Fibroblast of lung (primary cell): ENCODE measurements at regions not wholly inside any gene's neighbourhood (a gene's known extent, or its start where the extent isn't known, plus 50 kb on each side); places are given as distances from the start of the nearest gene placed in this dataset.

Experiments
- DNase-seq, 2 donors: peaks; one replicate each; pipeline versions ENCODE4 v3.0.0 to v3.0.0-alpha.2; 2010; ENCODE audit warnings: low read depth in 2 of 2
- H2AFZ ChIP-seq: 2 replicates; pipeline ENCODE4 v1.5.1; 2012; ENCODE audit warnings: low read length, control low read depth, inconsistent platforms
- H3K27ac ChIP-seq: 2 replicates; pipeline ENCODE4 v1.5.1; 2011; ENCODE audit warnings: low read length, control low read depth; ENCODE audit not compliant: insufficient read depth
- H3K27me3 ChIP-seq: 2 replicates; pipeline ENCODE4 v1.5.1; 2011; ENCODE audit warnings: mild to moderate bottlenecking, low read length; ENCODE audit not compliant: control insufficient read depth, insufficient read depth
- H3K36me3 ChIP-seq: 2 replicates; pipeline ENCODE4 v1.5.1; 2011; ENCODE audit warnings: low read length; ENCODE audit not compliant: control insufficient read depth, insufficient read depth
- H3K4me1 ChIP-seq: 2 replicates; pipeline ENCODE4 v1.5.1; 2011; ENCODE audit warnings: low read length; ENCODE audit not compliant: control insufficient read depth, insufficient read depth; ENCODE audit errors: extremely low read depth
- H3K4me2 ChIP-seq: 2 replicates; pipeline ENCODE4 v1.5.1; 2011; ENCODE audit warnings: low read length, control low read depth; ENCODE audit not compliant: insufficient read depth; ENCODE audit errors: extremely low read depth
- H3K4me3 ChIP-seq, 4 experiments: fragments of 200-600 bp in 1 of 4; sonication (generic) in 1 of 4; replicated peaks in 1 of 4; 2 replicates each; pipeline ENCODE4 v1.5.1; 2011 to 2016; ENCODE audit warnings: low read length in 4 of 4, low read depth in 3 of 4, mild to moderate bottlenecking in 3 of 4, control low read depth in 2 of 4, inconsistent platforms in 1 of 4, mixed read lengths in 1 of 4; ENCODE audit not compliant: insufficient read depth in 1 of 4; ENCODE audit errors: control extremely low read depth in 1 of 4
- H3K79me2 ChIP-seq: 2 replicates; pipeline ENCODE4 v1.5.1; 2012; ENCODE audit warnings: mild to moderate bottlenecking, low read length, inconsistent platforms; ENCODE audit not compliant: control insufficient read depth, insufficient read depth
- H3K9ac ChIP-seq: 2 replicates; pipeline ENCODE4 v1.5.1; 2011; ENCODE audit warnings: mild to moderate bottlenecking, low read length, control low read depth; ENCODE audit not compliant: insufficient read depth
- H3K9me3 ChIP-seq: 2 replicates; pipeline ENCODE4 v1.5.1; 2012; ENCODE audit warnings: low read depth, low read length; ENCODE audit not compliant: control insufficient read depth, insufficient read depth
- H4K20me1 ChIP-seq: 2 replicates; pipeline ENCODE4 v1.5.1; 2011; ENCODE audit warnings: low read length; ENCODE audit not compliant: control insufficient read depth, insufficient read depth; ENCODE audit errors: extremely low read depth
- CTCF ChIP-seq, 2 donors: IDR thresholded peaks in 1 of 2; conservative IDR thresholded peaks in 1 of 2; 1 replicate in 1 of 2; 2 replicates in 1 of 2; pipeline ENCODE4 v1.5.1; 2011 to 2012; ENCODE audit warnings: low read length in 2 of 2, control low read depth in 1 of 2, inconsistent platforms in 1 of 2, low read depth in 1 of 2, mild to moderate bottlenecking in 1 of 2
- EZH2 ChIP-seq: IDR thresholded peaks from 2 replicates; pipeline ENCODE4 v1.5.1; 2012; ENCODE audit warnings: low read length, control low read depth, mild to moderate bottlenecking; ENCODE audit errors: missing control alignments

GRCh38 chr10:59085711-59086502 lies 90.5 kb upstream of the PHYHIPL start:
- Histone ChIP-seq H3K79me2 (no peaks in the 10 kb centered on the region), H3K4me3 (no peak overlapping the region), H3K27ac (no peak overlapping the region), H3K4me1 (peaks cover 5% of the 10 kb centered on the region), H2AFZ (no peak overlapping the region), H3K4me2 (no peak overlapping the region), H3K9ac (no peak overlapping the region), H3K36me3 (no peaks in the 10 kb centered on the region), H3K9me3 (no peaks in the 10 kb centered on the region), H4K20me1 (no peaks in the 10 kb centered on the region), H3K27me3 (no peaks in the 10 kb centered on the region)
- DNase-seq = no peak
- TF ChIP-seq EZH2 (no peak), CTCF (conservative IDR thresholded peaks at IDR 0.05 in 1 of 2, IDR thresholded peaks at IDR 0.05 in 1 of 2; ENCODE audit: low read depth in 1 of 2, low read length in 2 of 2) (no peak)

- Histone ChIP-seq H4K20me1 (no peaks in the 10 kb centered on the region), H3K27me3 (no peaks in the 10 kb centered on the region), H3K4me3 (no peak overlapping the region), H3K4me2 (no peak overlapping the region), H3K9ac (no peak overlapping the region), H3K4me1 (peaks cover 2% of the 10 kb centered on the region), H3K27ac (no peak overlapping the region), H2AFZ (no peak overlapping the region), H3K79me2 (no peaks in the 10 kb centered on the region), H3K36me3 (no peaks in the 10 kb centered on the region), H3K9me3 (no peaks in the 10 kb centered on the region)
- no peak for DNase-seq
- TF ChIP-seq CTCF (conservative IDR thresholded peaks at IDR 0.05 in 1 of 2, IDR thresholded peaks at IDR 0.05 in 1 of 2; ENCODE audit: low read depth in 1 of 2, low read length in 2 of 2) (no peak), EZH2 (no peak)
These were observed 89.0 kb upstream of the PHYHIPL start for GRCh38 chr10:59087486-59087885.

GRCh38 chr10:59088912-59089573 lies 87.4 kb upstream of the PHYHIPL start:
- H3K79me2 ChIP-seq = no peaks in the 10 kb centered on the region
- DNase-seq = no peak
- no peaks in the 10 kb centered on the region for H4K20me1 ChIP-seq
- TF ChIP-seq EZH2 (no peak), CTCF (conservative IDR thresholded peaks at IDR 0.05 in 1 of 2, IDR thresholded peaks at IDR 0.05 in 1 of 2; ENCODE audit: low read depth in 1 of 2, low read length in 2 of 2) (no peak)
- H3K27ac ChIP-seq = no peak overlapping the region
- no peak overlapping the region for H3K4me2 ChIP-seq
- H3K27me3 ChIP-seq = no peaks in the 10 kb centered on the region
- peaks cover 2% of the 10 kb centered on the region for H3K4me1 ChIP-seq
- no peak overlapping the region for H3K9ac ChIP-seq
- no peak overlapping the region for H2AFZ ChIP-seq
- H3K36me3 ChIP-seq = no peaks in the 10 kb centered on the region
- no peak overlapping the region for H3K4me3 ChIP-seq
- no peaks in the 10 kb centered on the region for H3K9me3 ChIP-seq
